ENCODE measurements at regions not wholly inside any gene's neighbourhood (a gene's known extent, or its start where the extent isn't known, plus 50 kb on each side); places are given as distances from the start of the nearest gene placed in this dataset.

- no peak for ATAC-seq
- H3K4me1 ChIP-seq: peaks cover 15% of the 10 kb centered on the region
- no peak overlapping the region for H3K4me3 ChIP-seq
- H3K36me3 ChIP-seq: peaks cover 19% of the 10 kb centered on the region
- no peak overlapping the region for H3K27ac ChIP-seq
- no peak for TF ChIP-seq CTCF (IDR thresholded peaks at IDR 0.05)
- no peak for DNase-seq
- no peaks in the 10 kb centered on the region for H3K27me3 ChIP-seq
- intact Hi-C loops (cut with DNase I): no loop called here
- no peaks in the 10 kb centered on the region for H3K9me3 ChIP-seq
Measured at GRCh38 chr12:124492879-124493808, 74.3 kb downstream of the NCOR2 start.

GRCh38 chr12:124491856-124492420 is 75.5 kb downstream of the NCOR2 start:
- no peak for DNase-seq
- H3K4me1 ChIP-seq: peaks cover 10% of the 10 kb centered on the region
- TF ChIP-seq CTCF (IDR thresholded peaks at IDR 0.05): no peak
- no peaks in the 10 kb centered on the region for H3K9me3 ChIP-seq
- no peak for ATAC-seq
- no peak overlapping the region for H3K4me3 ChIP-seq
- peaks cover 19% of the 10 kb centered on the region for H3K36me3 ChIP-seq
- no peak overlapping the region for H3K27ac ChIP-seq
- H3K27me3 ChIP-seq: no peaks in the 10 kb centered on the region
- intact Hi-C loops (cut with DNase I): no loop called here

DNA sequence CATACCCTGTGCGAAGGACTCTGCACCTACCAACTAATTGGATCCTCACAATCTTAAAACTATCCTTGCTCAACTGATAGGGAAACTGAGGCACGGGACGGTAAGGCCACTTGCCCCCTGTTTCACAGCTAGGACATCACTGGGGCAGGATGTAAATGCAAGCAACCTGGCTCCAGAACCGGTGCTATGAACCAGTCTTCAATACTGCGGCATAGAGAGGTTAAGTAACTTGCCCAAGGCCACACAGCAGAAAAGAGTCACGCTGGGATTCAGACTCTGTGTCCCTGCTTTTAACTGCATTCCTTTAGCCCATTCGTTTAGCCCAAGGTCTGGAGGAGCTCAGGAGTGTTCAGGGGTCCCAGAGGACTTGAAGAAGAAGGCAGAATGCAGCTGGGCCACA is 76.1 kb downstream of the NCOR2 start:
- intact Hi-C loops (cut with DNase I): no loop called here
- no peak overlapping the region for H3K27ac ChIP-seq
- ATAC-seq (no peak), DNase-seq (no peak)
- no peak for TF ChIP-seq CTCF (IDR thresholded peaks at IDR 0.05)
- no peaks in the 10 kb centered on the region for H3K27me3 ChIP-seq
- peaks cover 8% of the 10 kb centered on the region for H3K4me1 ChIP-seq
- no peak overlapping the region for H3K4me3 ChIP-seq
- peaks cover 19% of the 10 kb centered on the region for H3K36me3 ChIP-seq
- H3K9me3 ChIP-seq: no peaks in the 10 kb centered on the region

- H3K27ac ChIP-seq: no peak overlapping the region
- DNase-seq: peak; percentile 81
- peak; percentile 74 for ATAC-seq
Measured at GRCh38 chr12:124490584-124491305, 76.7 kb downstream of the NCOR2 start.

More at GRCh38 chr12:124490584-124491305, 76.7 kb downstream of the NCOR2 start:
- H3K4me3 ChIP-seq: no peak overlapping the region
- peaks cover 8% of the 10 kb centered on the region for H3K4me1 ChIP-seq
- H3K36me3 ChIP-seq: peaks cover 19% of the 10 kb centered on the region
- no peak for TF ChIP-seq CTCF (IDR thresholded peaks at IDR 0.05)
- H3K9me3 ChIP-seq: no peaks in the 10 kb centered on the region
- H3K27me3 ChIP-seq: no peaks in the 10 kb centered on the region
- intact Hi-C loops (cut with DNase I): no loop called here
